ENCODE measurements at regions not wholly inside any gene's neighbourhood (a gene's known extent, or its start where the extent isn't known, plus 50 kb on each side); places are given as distances from the start of the nearest gene placed in this dataset.

GRCh38 chr1:81432059-81432458 is 368.7 kb upstream of the ADGRL2 start:
- TF ChIP-seq CTCF (IDR thresholded peaks at IDR 0.05) (no peak), POLR2A (IDR thresholded peaks at IDR 0.05) (no peak)

Measured in sigmoid colon (tissue), 3 donors.